Stomach (tissue), 8 donors: ENCODE measurements at regions not wholly inside any gene's neighbourhood (a gene's known extent, or its start where the extent isn't known, plus 50 kb on each side); places are given as distances from the start of the nearest gene placed in this dataset.

Source experiments
- DNase-seq, 2 donors: peaks; one replicate each; pipeline versions ENCODE4 v3.0.0 to v3.0.0-alpha.2; 2013 to 2019
- H3K27ac ChIP-seq, 5 donors: fragments of 200-600 bp in 4 of 5; sonication (generic) in 4 of 5; one replicate each; pipeline ENCODE4 v1.5.1; 2013 to 2019; ENCODE audit warnings: mild to moderate bottlenecking in 1 of 5, moderate library complexity in 1 of 5
- H3K27me3 ChIP-seq, 3 donors: fragments of 200-600 bp; sonication (generic); one replicate each; pipeline ENCODE4 v1.5.1; 2017 to 2019; ENCODE audit warnings: mixed run types in 1 of 3
- H3K36me3 ChIP-seq, 4 donors: fragments of 200-600 bp; sonication (generic); 1 replicate in 3 of 4; 2 replicates in 1 of 4; pipeline ENCODE4 v1.5.1; 2016 to 2019
- H3K4me1 ChIP-seq, 4 donors: fragments of 200-600 bp; sonication (generic); one replicate each; pipeline ENCODE4 v1.5.1; 2016 to 2019
- H3K4me3 ChIP-seq, 4 donors: fragments of 200-600 bp; sonication (generic) in 3 of 4; one replicate each; pipeline ENCODE4 v1.5.1; 2016 to 2019; ENCODE audit warnings: mild to moderate bottlenecking in 1 of 4
- H3K9me3 ChIP-seq, 4 donors: fragments of 200-600 bp; sonication (generic); one replicate each; pipeline ENCODE4 v1.5.1; 2016 to 2019
- CTCF ChIP-seq, 7 experiments: fragments of 450-650 bp in 4 of 7; fragments of 200-600 bp in 3 of 7; sonication (generic) in 3 of 7; IDR thresholded peaks; one replicate each; pipeline ENCODE4 v1.5.1; 2016 to 2019; ENCODE audit warnings: antibody characterized with exemption in 7 of 7, control low read depth in 2 of 7, mild to moderate bottlenecking in 1 of 7
- EP300 ChIP-seq: sonication (generic); formaldehyde crosslinking; IDR thresholded peaks from one replicate; pipeline ENCODE4 v1.6.1; 2017; ENCODE audit warnings: antibody characterized with exemption
- POLR2A ChIP-seq, 4 donors: fragments of 450-650 bp; IDR thresholded peaks; one replicate each; pipeline ENCODE4 v1.6.1; 2016; ENCODE audit warnings: antibody characterized with exemption in 4 of 4, control low read depth in 2 of 4, mild to moderate bottlenecking in 1 of 4, moderate library complexity in 1 of 4
- POLR2AphosphoS5 ChIP-seq, 3 donors: sonication (generic); formaldehyde crosslinking; IDR thresholded peaks; one replicate each; pipeline ENCODE4 v1.6.1; 2016; ENCODE audit warnings: antibody characterized with exemption in 3 of 3
- WGBS, 5 donors: extraction: QIAGEN DNeasy Blood & Tissue Kit in 3 of 5; methylation state at CpG; one replicate each; pipeline versions ENCODE4 v1.1.5 to v1.1.7; 2013 to 2018; 5-methylcytosine and 5-hydroxymethylcytosine counted together
- intact Hi-C: fragments of 100-400 bp; cut with DNase I; formaldehyde crosslinking; loops from one replicate; pipeline ENCODE4 v1.15.1; 2023; ENCODE audit warnings: low total_unique reads
- donor health status: healthy with polysubstance abuse.
- donor health status: Bipolar disorder and iron deficiency.
- donor health status: healthy.

- Histone ChIP-seq H3K36me3 (no peaks in the 10 kb centered on the region), H3K4me1 (no peaks in the 10 kb centered on the region), H3K4me3 (no peak overlapping the region), H3K27me3 (peaks cover 0 to 3% (median 0%) of the 10 kb centered on the region in 3 donors), H3K9me3 (no peaks in the 10 kb centered on the region), H3K27ac (no peak overlapping the region)
- no peak for DNase-seq
- intact Hi-C loops = no loop called here
- WGBS, 5 donors = 67 to 88% (median 76%) methylated on average over 2 of the region's 2 CpGs
- TF ChIP-seq CTCF (IDR thresholded peaks at IDR 0.05) (no peak), POLR2AphosphoS5 (IDR thresholded peaks at IDR 0.05) (no peak), POLR2A (IDR thresholded peaks at IDR 0.05) (no peak), EP300 (no peak)
These were observed 467.4 kb downstream of the BCOR start for GRCh38 chrX:39630344-39630743.

- peaks cover 0 to 3% (median 0%) of the 10 kb centered on the region in 3 donors for H3K27me3 ChIP-seq
- intact Hi-C loops = no loop called here
- no peak for TF ChIP-seq POLR2AphosphoS5 (IDR thresholded peaks at IDR 0.05)
- TF ChIP-seq POLR2A (IDR thresholded peaks at IDR 0.05) = no peak
- no peak for TF ChIP-seq EP300
- TF ChIP-seq CTCF (IDR thresholded peaks at IDR 0.05) = no peak
- no peak overlapping the region for H3K27ac ChIP-seq
- DNase-seq = no peak
- no peaks in the 10 kb centered on the region for H3K36me3 ChIP-seq
- 79 to 96% (median 90%) methylated on average over 4 of the region's 4 CpGs for WGBS, 5 donors
- no peaks in the 10 kb centered on the region for H3K4me1 ChIP-seq
- H3K4me3 ChIP-seq = no peak overlapping the region
- no peaks in the 10 kb centered on the region for H3K9me3 ChIP-seq
These were observed 466.2 kb downstream of the BCOR start for GRCh38 chrX:39631276-39632229.

GRCh38 chrX:39633293-39633692 lies 464.5 kb downstream of the BCOR start:
- H3K4me1 ChIP-seq = no peaks in the 10 kb centered on the region
- DNase-seq = no peak
- H3K27ac ChIP-seq = no peak overlapping the region
- TF ChIP-seq POLR2A (IDR thresholded peaks at IDR 0.05) = no peak
- TF ChIP-seq POLR2AphosphoS5 (IDR thresholded peaks at IDR 0.05) = no peak
- TF ChIP-seq CTCF (IDR thresholded peaks at IDR 0.05) = no peak
- no peak for TF ChIP-seq EP300
- WGBS, 5 donors = 56 to 82% (median 64%) methylated on average over 2 of the region's 2 CpGs
- H3K4me3 ChIP-seq = no peak overlapping the region
- intact Hi-C loops = no loop called here
- peaks cover 0 to 3% (median 0%) of the 10 kb centered on the region in 3 donors for H3K27me3 ChIP-seq
- H3K36me3 ChIP-seq = no peaks in the 10 kb centered on the region
- no peaks in the 10 kb centered on the region for H3K9me3 ChIP-seq

GRCh38 chrX:39636481-39636880 lies 461.3 kb downstream of the BCOR start:
- Histone ChIP-seq H3K27me3 (no peaks in the 10 kb centered on the region), H3K9me3 (peaks cover 0 to 4% (median 0%) of the 10 kb centered on the region in 4 donors), H3K4me3 (no peak overlapping the region), H3K27ac (no peak overlapping the region), H3K4me1 (no peaks in the 10 kb centered on the region), H3K36me3 (no peaks in the 10 kb centered on the region)
- DNase-seq = no peak
- no peak for TF ChIP-seq POLR2AphosphoS5 (IDR thresholded peaks at IDR 0.05)
- intact Hi-C loops = no loop called here
- WGBS, 5 donors = 78 to 86% (median 81%) methylated on average over 3 of the region's 3 CpGs

GRCh38 chrX:39638526-39638925 lies 459.2 kb downstream of the BCOR start:
- TF ChIP-seq POLR2A (IDR thresholded peaks at IDR 0.05) = no peak
- TF ChIP-seq EP300 = no peak
- no peak for TF ChIP-seq POLR2AphosphoS5 (IDR thresholded peaks at IDR 0.05)
- TF ChIP-seq CTCF (IDR thresholded peaks at IDR 0.05) = no peak
- H3K9me3 ChIP-seq = peaks cover 0 to 4% (median 0%) of the 10 kb centered on the region in 4 donors
- no peaks in the 10 kb centered on the region for H3K36me3 ChIP-seq
- WGBS, 5 donors = 57 to 80% (median 65%) methylated on average over 2 of the region's 2 CpGs
- no peaks in the 10 kb centered on the region for H3K27me3 ChIP-seq
- no peak overlapping the region for H3K27ac ChIP-seq
- intact Hi-C loops = no loop called here
- H3K4me3 ChIP-seq = no peak overlapping the region
- no peak for DNase-seq
- H3K4me1 ChIP-seq = peaks cover 0 to 6% (median 0%) of the 10 kb centered on the region in 4 donors
